CD4-positive, alpha-beta T cell treated with Interleukin-21 for 1 hour (primary cell): ENCODE measurements at regions not wholly inside any gene's neighbourhood (a gene's known extent, or its start where the extent isn't known, plus 50 kb on each side); places are given as distances from the start of the nearest gene placed in this dataset.
A peak's percentile ranks its signal among the peaks of the same experiment; 100 is the strongest.

ENCODE experiments used
- DNase-seq: peaks from one replicate; pipeline ENCODE4 v3.0.0-alpha.2; 2020

DNA sequence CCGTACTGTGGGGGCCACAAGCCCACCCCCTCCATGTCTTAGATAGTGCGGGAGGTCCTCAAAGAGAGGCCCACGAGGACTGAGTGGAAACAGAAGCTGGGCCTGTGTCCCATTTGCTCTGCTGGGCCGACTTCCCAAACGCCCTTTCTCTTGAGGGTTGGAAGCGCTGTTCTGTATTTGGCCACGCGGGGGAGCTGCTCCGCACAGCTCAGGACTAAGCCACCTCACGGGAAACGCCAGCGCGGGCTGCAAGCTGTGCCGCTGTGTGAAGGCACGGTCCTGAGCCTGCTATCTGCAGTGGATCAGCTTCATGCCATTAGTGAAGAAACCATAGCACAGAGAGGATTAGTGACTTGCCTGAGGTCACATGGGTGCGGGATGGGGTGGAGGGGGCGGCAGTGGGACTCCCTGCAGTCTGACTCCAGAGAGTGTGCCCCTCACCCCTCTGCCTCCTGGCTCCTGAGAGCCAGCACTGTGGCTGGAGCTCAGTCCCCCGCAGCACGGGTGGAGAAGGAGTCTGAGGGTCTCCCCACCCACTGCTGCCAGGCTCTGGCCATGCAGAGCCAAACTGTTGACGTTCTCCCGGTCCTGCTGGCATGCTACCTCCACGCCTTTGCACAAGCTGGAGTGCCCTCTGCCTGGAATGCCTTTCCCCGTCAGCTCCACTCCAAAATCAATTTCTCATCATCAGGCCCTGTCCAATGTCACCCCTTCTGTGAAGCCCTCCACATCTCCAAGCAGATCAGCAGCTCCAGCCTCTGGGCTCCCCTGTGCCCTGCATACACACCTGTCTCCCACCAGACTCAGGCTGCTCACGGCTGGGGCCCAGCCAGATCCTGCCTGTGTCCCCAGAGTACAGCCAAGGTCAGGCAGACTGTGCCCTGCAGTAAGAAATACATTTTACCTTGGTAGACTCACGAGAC is 51.5 kb upstream of the LRRC32 start:
- DNase-seq: peak; percentile 62

GRCh38 chr11:76723142-76723541 is 52.6 kb upstream of the LRRC32 start:
- DNase-seq: no peak

DNA sequence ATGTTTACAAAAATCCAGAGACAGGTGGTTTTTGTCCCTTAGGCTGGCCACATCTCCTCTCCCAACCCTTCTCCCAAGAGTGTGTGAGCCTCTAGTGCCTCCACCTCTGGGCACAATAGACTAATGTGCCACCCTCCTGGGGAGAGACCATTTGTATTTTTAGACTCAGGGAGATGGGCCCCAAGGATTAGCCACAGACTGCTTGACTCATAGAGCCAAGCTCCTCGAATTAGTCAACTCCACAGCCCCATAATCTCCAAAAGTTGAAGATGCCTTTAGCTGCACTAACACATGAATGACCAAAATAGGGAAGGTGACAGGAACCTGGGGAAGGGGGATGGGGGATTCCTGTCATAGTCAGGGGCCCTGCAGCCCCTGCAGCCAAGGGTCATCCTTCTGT is 53.0 kb upstream of the LRRC32 start:
- no peak for DNase-seq

- no peak for DNase-seq
Observed at GRCh38 chr11:76724171-76724768, 53.7 kb upstream of the LRRC32 start.

- DNase-seq: no peak
Observed at GRCh38 chr11:76728227-76728626, 54.9 kb upstream of the TSKU start.

DNA sequence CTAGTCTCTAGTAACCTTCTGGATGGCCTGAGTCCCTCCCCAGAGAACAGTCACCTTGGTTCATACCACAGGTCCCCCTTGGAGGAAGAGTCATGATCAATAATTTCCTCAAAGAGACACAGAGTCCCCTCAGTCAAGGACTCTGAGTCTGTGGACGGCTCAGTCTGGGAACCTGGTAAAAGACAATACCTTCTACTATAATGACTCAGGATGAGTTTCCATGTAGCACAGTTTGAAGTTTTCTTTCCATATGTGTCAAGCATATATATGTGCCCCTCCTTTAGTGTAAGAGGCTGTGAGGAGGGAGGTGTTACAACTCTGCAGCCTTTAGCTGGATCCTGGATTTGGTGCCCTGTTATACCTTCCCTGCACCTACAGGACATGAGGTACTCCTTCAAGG is 54.4 kb upstream of the TSKU start:
- DNase-seq: no peak

- no peak for DNase-seq
Observed at GRCh38 chr11:76729214-76729613, 53.9 kb upstream of the TSKU start.

DNA sequence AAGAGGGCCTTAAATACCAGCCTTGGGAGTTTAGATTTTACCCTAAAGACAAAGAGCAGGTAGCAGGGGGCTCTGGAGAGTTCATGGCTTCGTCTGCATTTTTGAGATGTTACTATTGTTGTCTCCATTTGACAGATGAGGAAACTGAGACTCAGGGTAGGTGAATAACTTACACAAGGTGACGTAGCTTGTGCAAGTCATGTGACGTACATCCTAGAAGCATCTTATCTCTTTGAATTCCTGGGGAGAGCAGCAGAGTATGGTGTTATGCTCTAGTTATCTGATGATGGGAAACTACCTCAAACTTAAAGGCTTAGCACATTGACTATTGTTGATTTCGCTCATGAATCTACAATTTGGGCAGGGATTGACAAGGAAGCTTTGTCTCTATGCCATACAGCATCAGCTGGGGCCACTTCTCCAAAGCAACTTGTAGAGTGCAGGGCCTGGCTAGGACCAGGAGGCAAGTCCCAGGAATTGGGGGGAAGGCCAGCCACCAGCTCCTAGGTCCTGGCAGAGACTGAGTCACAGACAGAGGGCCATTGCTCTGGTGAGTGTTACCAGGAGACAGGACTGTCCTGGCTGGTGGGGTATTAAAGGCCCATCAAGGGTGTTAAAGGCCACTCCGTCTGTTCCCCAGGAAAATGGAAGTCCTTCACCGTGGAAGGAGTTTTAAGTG is 52.1 kb upstream of the TSKU start:
- DNase-seq: no peak

GRCh38 chr11:76732643-76733042 is 50.5 kb upstream of the TSKU start:
- DNase-seq: no peak
